OCI-LY1 (cell line): ENCODE measurements at regions not wholly inside any gene's neighbourhood (a gene's known extent, or its start where the extent isn't known, plus 50 kb on each side); places are given as distances from the start of the nearest gene placed in this dataset.

Experiments used
- EZH2 ChIP-seq: fragments of 200-600 bp; sonication (generic), shearing (Covaris generic); IDR thresholded peaks from 2 replicates; pipeline ENCODE4 v1.8.0; 2017; ENCODE audit warnings: borderline replicate concordance, mixed run types, mild to moderate bottlenecking, antibody characterized with exemption, low read length, moderate library complexity, mixed read lengths
- TF ChIP-seq, protein P1 (sequence below): fragments of 200-600 bp; sonication (generic), shearing (Covaris generic); IDR thresholded peaks from 2 replicates; pipeline ENCODE4 v1.5.1; 2017; ENCODE audit warnings: mild to moderate bottlenecking, antibody characterized with exemption, low read length, moderate library complexity, mixed read lengths

DNA sequence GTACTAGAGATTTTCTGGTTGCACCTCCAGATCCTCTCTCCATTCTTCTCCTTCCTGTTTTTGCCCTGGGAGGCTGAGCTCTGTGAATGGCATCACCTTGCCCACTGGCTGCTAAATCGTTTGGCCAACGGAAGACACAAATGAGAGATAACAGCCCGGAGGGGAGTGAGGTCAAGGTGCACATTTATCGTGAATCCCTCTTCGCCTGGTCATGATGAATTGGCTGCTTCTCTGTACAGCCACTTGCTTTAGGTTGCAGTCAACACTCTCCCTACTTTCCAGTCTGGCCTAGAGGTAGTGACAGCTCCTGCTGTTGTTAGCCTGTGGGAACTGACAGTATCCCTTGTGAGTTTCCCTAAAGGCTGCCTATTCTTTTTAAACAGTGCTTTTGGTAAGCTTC is 85.4 kb upstream of the CHCHD3 start:
- TF ChIP-seq, protein P1, sequence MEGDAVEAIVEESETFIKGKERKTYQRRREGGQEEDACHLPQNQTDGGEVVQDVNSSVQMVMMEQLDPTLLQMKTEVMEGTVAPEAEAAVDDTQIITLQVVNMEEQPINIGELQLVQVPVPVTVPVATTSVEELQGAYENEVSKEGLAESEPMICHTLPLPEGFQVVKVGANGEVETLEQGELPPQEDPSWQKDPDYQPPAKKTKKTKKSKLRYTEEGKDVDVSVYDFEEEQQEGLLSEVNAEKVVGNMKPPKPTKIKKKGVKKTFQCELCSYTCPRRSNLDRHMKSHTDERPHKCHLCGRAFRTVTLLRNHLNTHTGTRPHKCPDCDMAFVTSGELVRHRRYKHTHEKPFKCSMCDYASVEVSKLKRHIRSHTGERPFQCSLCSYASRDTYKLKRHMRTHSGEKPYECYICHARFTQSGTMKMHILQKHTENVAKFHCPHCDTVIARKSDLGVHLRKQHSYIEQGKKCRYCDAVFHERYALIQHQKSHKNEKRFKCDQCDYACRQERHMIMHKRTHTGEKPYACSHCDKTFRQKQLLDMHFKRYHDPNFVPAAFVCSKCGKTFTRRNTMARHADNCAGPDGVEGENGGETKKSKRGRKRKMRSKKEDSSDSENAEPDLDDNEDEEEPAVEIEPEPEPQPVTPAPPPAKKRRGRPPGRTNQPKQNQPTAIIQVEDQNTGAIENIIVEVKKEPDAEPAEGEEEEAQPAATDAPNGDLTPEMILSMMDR: no peak
- no peak for TF ChIP-seq EZH2
